ENCODE measurements at regions not wholly inside any gene's neighbourhood (a gene's known extent, or its start where the extent isn't known, plus 50 kb on each side); places are given as distances from the start of the nearest gene placed in this dataset.

- FAIRE-seq (no peak), DNase-seq (ENCODE audit: extremely low spot score, insufficient read length, low read depth) (no peak)
Observed at GRCh38 chr9:28234894-28235277, 661.6 kb upstream of the C9orf72 start.

GRCh38 chr9:28249424-28249823 lies 676.1 kb upstream of the C9orf72 start:
- no peak for DNase-seq (ENCODE audit: extremely low spot score, insufficient read length, low read depth)

GRCh38 chr9:28255174-28255573 lies 681.9 kb upstream of the C9orf72 start:
- DNase-seq (ENCODE audit: extremely low spot score, insufficient read length, low read depth) (no peak), FAIRE-seq (no peak)

More at GRCh38 chr9:28249424-28249823, 676.1 kb upstream of the C9orf72 start:
- no peak for FAIRE-seq

GRCh38 chr9:28260330-28260729 lies 687.0 kb upstream of the C9orf72 start:
- no peak for FAIRE-seq

GRCh38 chr9:28264368-28264767 lies 691.1 kb upstream of the C9orf72 start:
- no peak for DNase-seq (ENCODE audit: extremely low spot score, insufficient read length, low read depth)
- no peak for FAIRE-seq

More at GRCh38 chr9:28260330-28260729, 687.0 kb upstream of the C9orf72 start:
- DNase-seq (ENCODE audit: extremely low spot score, insufficient read length, low read depth), result no peak

GRCh38 chr9:28267351-28267750 lies 694.1 kb upstream of the C9orf72 start:
- no peak for DNase-seq (ENCODE audit: extremely low spot score, insufficient read length, low read depth)
- FAIRE-seq, result no peak

- no peak for FAIRE-seq
- no peak for DNase-seq (ENCODE audit: extremely low spot score, insufficient read length, low read depth)
Observed at GRCh38 chr9:28270156-28270555, 696.9 kb upstream of the C9orf72 start.

- FAIRE-seq (no peak), DNase-seq (ENCODE audit: extremely low spot score, insufficient read length, low read depth) (no peak)
Observed at GRCh38 chr9:28272127-28272526, 698.8 kb upstream of the C9orf72 start.

GRCh38 chr9:28287455-28287854 lies 714.2 kb upstream of the C9orf72 start:
- DNase-seq (ENCODE audit: extremely low spot score, insufficient read length, low read depth), result no peak
- no peak for FAIRE-seq

GRCh38 chr9:28289746-28290145 lies 716.5 kb upstream of the C9orf72 start:
- DNase-seq (ENCODE audit: extremely low spot score, insufficient read length, low read depth), result no peak

GRCh38 chr9:28293369-28294090 lies 720.2 kb upstream of the C9orf72 start:
- no peak for FAIRE-seq
- DNase-seq (ENCODE audit: extremely low spot score, insufficient read length, low read depth), result no peak

More at GRCh38 chr9:28289746-28290145, 716.5 kb upstream of the C9orf72 start:
- FAIRE-seq, result no peak

GRCh38 chr9:28301281-28301680 lies 728.0 kb upstream of the C9orf72 start:
- FAIRE-seq (no peak), DNase-seq (ENCODE audit: extremely low spot score, insufficient read length, low read depth) (no peak)

- no peak for DNase-seq (ENCODE audit: extremely low spot score, insufficient read length, low read depth)
- FAIRE-seq, result no peak
Observed at GRCh38 chr9:28317745-28318144, 744.5 kb upstream of the C9orf72 start.

GRCh38 chr9:28318515-28318914 lies 745.2 kb upstream of the C9orf72 start:
- DNase-seq (ENCODE audit: extremely low spot score, insufficient read length, low read depth) (no peak), FAIRE-seq (no peak)

GRCh38 chr9:28319981-28320380 lies 746.7 kb upstream of the C9orf72 start:
- DNase-seq (ENCODE audit: extremely low spot score, insufficient read length, low read depth) (no peak), FAIRE-seq (no peak)

GRCh38 chr9:28320616-28321015 lies 747.3 kb upstream of the C9orf72 start:
- DNase-seq (ENCODE audit: extremely low spot score, insufficient read length, low read depth) (no peak), FAIRE-seq (no peak)

- DNase-seq (ENCODE audit: extremely low spot score, insufficient read length, low read depth), result no peak
- no peak for FAIRE-seq
Observed at GRCh38 chr9:28329323-28329722, 756.0 kb upstream of the C9orf72 start.

GRCh38 chr9:28332648-28333047 lies 759.4 kb upstream of the C9orf72 start:
- FAIRE-seq (no peak), DNase-seq (ENCODE audit: extremely low spot score, insufficient read length, low read depth) (no peak)

- DNase-seq (ENCODE audit: extremely low spot score, insufficient read length, low read depth) (no peak), FAIRE-seq (no peak)
Observed at GRCh38 chr9:28341913-28342312, 768.6 kb upstream of the C9orf72 start.

GRCh38 chr9:28342815-28343338 lies 769.6 kb upstream of the C9orf72 start:
- no peak for DNase-seq (ENCODE audit: extremely low spot score, insufficient read length, low read depth)
- FAIRE-seq, result no peak

GRCh38 chr9:28363151-28363562 lies 789.9 kb upstream of the C9orf72 start:
- FAIRE-seq (no peak), DNase-seq (ENCODE audit: extremely low spot score, insufficient read length, low read depth) (no peak)

Measured in GM18507 (cell line).